ENCODE measurements at regions not wholly inside any gene's neighbourhood (a gene's known extent, or its start where the extent isn't known, plus 50 kb on each side); places are given as distances from the start of the nearest gene placed in this dataset.
"Not testable (repeated sequence)": the region's sequence is repeated elsewhere in the genome, so short reads cannot be mapped to it uniquely, and the experiment has no call there.

GRCh38 chr14:35940291-35940690 is 114.2 kb downstream of the BRMS1L start:
- no peak for DNase-seq (ENCODE audit: low read depth)

- DNase-seq (ENCODE audit: low read depth) = no peak
These were observed 112.6 kb downstream of the BRMS1L start for GRCh38 chr14:35938770-35939169.

- no peak for DNase-seq (ENCODE audit: low read depth)
These were observed 108.4 kb downstream of the BRMS1L start for GRCh38 chr14:35934499-35934898.

- DNase-seq (ENCODE audit: low read depth) = no peak
These were observed 106.6 kb downstream of the BRMS1L start for GRCh38 chr14:35932659-35933159.

GRCh38 chr14:35932136-35932535 is 106.0 kb downstream of the BRMS1L start:
- no peak for DNase-seq (ENCODE audit: low read depth)

GRCh38 chr14:35931346-35931745 is 105.2 kb downstream of the BRMS1L start:
- DNase-seq (ENCODE audit: low read depth) = no peak

- no peak for DNase-seq (ENCODE audit: low read depth)
These were observed 103.0 kb downstream of the BRMS1L start for GRCh38 chr14:35929186-35929585.

GRCh38 chr14:35927727-35928126 is 101.6 kb downstream of the BRMS1L start:
- DNase-seq (ENCODE audit: low read depth) = no peak

GRCh38 chr14:35925319-35925718 is 99.2 kb downstream of the BRMS1L start:
- no peak for DNase-seq (ENCODE audit: low read depth)

- not testable (repeated sequence) for DNase-seq (ENCODE audit: low read depth)
These were observed 96.5 kb downstream of the BRMS1L start for GRCh38 chr14:35922590-35922989.

- no peak for DNase-seq (ENCODE audit: low read depth)
These were observed 95.6 kb downstream of the BRMS1L start for GRCh38 chr14:35921745-35922144.
